ENCODE measurements at regions not wholly inside any gene's neighbourhood (a gene's known extent, or its start where the extent isn't known, plus 50 kb on each side); places are given as distances from the start of the nearest gene placed in this dataset.

DNA sequence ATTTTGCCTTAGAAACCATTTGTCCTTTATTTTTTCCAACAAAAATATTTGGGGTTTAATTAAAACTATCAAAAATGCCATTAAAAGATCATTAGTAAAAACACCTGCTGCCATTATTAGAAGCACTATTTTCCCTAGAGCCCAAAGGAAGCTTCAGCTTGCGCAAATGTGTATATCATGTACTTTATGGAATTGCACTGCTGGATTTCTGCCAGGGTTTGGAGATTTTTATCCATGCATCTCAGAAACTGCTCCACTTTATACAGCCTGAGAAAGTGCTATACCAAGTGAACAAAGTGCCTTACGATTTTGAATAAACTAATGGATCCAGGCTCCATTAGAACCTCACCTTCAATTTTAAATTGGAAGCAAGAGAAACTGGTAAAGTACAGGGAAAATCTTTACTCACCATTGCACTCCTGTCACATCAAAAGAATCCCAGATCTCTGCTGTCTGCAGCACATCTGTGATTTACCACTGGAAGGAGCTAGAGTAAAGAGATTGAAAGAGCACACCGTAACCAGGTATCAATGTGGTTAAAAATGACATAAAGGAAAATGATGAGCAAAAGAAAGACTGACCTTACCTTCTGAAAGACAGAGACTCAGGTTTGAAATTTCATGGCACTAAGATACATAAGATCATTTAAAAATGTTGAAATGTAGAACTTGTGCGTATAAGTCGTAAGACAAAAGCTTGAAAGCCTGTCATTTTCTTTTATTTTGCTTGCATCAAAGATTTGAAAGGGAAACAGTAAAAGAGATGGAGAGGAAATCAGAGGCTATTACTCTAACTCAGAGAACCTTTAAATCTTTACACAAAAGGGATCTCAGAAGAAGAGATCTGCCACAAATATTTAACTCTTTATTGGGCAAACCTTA, 678.1 kb upstream of the GOT2 start:
- no peak for TF ChIP-seq EP300 (IDR thresholded peaks at IDR 0.05)
- TF ChIP-seq, protein P1, sequence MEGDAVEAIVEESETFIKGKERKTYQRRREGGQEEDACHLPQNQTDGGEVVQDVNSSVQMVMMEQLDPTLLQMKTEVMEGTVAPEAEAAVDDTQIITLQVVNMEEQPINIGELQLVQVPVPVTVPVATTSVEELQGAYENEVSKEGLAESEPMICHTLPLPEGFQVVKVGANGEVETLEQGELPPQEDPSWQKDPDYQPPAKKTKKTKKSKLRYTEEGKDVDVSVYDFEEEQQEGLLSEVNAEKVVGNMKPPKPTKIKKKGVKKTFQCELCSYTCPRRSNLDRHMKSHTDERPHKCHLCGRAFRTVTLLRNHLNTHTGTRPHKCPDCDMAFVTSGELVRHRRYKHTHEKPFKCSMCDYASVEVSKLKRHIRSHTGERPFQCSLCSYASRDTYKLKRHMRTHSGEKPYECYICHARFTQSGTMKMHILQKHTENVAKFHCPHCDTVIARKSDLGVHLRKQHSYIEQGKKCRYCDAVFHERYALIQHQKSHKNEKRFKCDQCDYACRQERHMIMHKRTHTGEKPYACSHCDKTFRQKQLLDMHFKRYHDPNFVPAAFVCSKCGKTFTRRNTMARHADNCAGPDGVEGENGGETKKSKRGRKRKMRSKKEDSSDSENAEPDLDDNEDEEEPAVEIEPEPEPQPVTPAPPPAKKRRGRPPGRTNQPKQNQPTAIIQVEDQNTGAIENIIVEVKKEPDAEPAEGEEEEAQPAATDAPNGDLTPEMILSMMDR (IDR thresholded peaks at IDR 0.05): no peak
- TF ChIP-seq POLR2AphosphoS5 (IDR thresholded peaks at IDR 0.05): no peak
- no peak for TF ChIP-seq POLR2A (IDR thresholded peaks at IDR 0.05)
